ENCODE measurements at regions not wholly inside any gene's neighbourhood (a gene's known extent, or its start where the extent isn't known, plus 50 kb on each side); places are given as distances from the start of the nearest gene placed in this dataset.
A peak's percentile ranks its signal among the peaks of the same experiment; 100 is the strongest.

DNA sequence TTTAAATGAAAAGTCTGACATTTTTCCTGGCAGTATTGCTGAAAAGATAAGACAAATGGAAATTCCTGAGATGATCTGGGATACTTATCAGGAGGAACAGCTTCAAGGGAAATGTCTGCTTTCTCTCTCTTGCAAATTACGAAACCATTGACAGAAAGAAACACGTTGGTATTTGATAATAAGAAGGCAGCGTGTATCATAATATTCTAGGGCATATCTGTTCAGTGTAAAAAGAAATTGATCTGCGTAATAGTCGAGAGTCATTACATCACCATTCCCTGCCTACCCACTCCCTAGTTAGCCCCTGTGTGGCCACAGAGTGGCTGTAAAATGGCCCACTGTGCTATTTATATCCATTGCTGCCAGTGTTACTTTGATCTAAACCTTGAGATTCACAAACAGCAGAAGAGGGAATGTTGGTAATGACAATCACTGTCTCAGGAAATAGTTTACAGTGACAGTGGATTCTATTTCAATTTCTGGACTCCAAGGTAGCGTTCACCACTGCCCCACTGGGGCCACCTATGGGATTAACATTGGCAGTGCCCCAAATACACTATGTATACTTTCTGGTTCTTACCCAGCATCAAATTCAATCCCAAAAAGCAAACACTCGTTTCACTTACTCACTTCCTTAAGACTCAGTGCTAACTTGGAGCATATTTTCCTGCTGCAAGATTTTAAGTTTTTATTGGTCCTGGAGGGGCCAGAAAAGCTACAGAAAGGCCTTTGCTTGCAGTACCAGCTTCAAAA lies 133.4 kb upstream of the GAS1 start:
- no peak overlapping the region for H2BK15ac ChIP-seq (ENCODE audit: low read depth, low read length)
- no peak overlapping the region for H3K4me2 ChIP-seq (ENCODE audit: insufficient read depth, insufficient read length, low read length)
- no peaks in the 10 kb centered on the region for H3K4me1 ChIP-seq (ENCODE audit: insufficient read depth, low read length)
- H3K14ac ChIP-seq (ENCODE audit: insufficient read depth, low read length), result no peak overlapping the region
- no peak overlapping the region for H3K4ac ChIP-seq (ENCODE audit: low read depth, low read length)
- no peaks in the 10 kb centered on the region for H3K27me3 ChIP-seq (ENCODE audit: insufficient read depth, low read length)
- no peak overlapping the region for H4K8ac ChIP-seq (replicated peaks; ENCODE audit: insufficient read length, low read depth, low read length)
- H3K4me1 Mint-ChIP-seq, result no peaks in the 10 kb centered on the region
- H3K4me3 Mint-ChIP-seq, result no peak overlapping the region
- peaks cover 15 to 18% of the 10 kb centered on the region in 2 experiments for H3K9me3 Mint-ChIP-seq
- no peak overlapping the region for H3K56ac ChIP-seq (ENCODE audit: insufficient read length, low read depth, low read length)
- no peak overlapping the region for H4K91ac ChIP-seq (ENCODE audit: insufficient read length, low read depth, low read length)
- no peaks in the 10 kb centered on the region for H3K27me3 Mint-ChIP-seq (ENCODE audit: low read depth)
- H2BK5ac ChIP-seq (ENCODE audit: insufficient read length, low read length), result no peak overlapping the region
- H3K79me1 ChIP-seq (ENCODE audit: insufficient read depth, low read depth, low read length, poor library complexity, severe bottlenecking), result no peaks in the 10 kb centered on the region
- no peaks in the 10 kb centered on the region for H3K23me2 ChIP-seq (ENCODE audit: insufficient read length, low read depth, low read length, poor library complexity, severe bottlenecking)
- no peak overlapping the region for H2BK12ac ChIP-seq (ENCODE audit: insufficient read length, low read depth, low read length)
- no peak overlapping the region for H3K18ac ChIP-seq (ENCODE audit: insufficient read length, low read depth, low read length)
- no peak overlapping the region for H3K27ac ChIP-seq (ENCODE audit: insufficient read length, low read depth, low read length)
- DNase-seq, result no peak
- no peak overlapping the region for H2AK5ac ChIP-seq (ENCODE audit: insufficient read length, low read length)
- H4K5ac ChIP-seq (ENCODE audit: insufficient read length, low read depth, low read length), result no peak overlapping the region
- H2BK120ac ChIP-seq (ENCODE audit: low read depth, low read length, poor library complexity, severe bottlenecking), result no peak overlapping the region
- TF ChIP-seq, protein P1, sequence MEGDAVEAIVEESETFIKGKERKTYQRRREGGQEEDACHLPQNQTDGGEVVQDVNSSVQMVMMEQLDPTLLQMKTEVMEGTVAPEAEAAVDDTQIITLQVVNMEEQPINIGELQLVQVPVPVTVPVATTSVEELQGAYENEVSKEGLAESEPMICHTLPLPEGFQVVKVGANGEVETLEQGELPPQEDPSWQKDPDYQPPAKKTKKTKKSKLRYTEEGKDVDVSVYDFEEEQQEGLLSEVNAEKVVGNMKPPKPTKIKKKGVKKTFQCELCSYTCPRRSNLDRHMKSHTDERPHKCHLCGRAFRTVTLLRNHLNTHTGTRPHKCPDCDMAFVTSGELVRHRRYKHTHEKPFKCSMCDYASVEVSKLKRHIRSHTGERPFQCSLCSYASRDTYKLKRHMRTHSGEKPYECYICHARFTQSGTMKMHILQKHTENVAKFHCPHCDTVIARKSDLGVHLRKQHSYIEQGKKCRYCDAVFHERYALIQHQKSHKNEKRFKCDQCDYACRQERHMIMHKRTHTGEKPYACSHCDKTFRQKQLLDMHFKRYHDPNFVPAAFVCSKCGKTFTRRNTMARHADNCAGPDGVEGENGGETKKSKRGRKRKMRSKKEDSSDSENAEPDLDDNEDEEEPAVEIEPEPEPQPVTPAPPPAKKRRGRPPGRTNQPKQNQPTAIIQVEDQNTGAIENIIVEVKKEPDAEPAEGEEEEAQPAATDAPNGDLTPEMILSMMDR (conservative IDR thresholded peaks at IDR 0.05), result peak; percentile 56
- no peaks in the 10 kb centered on the region for H3K9me3 ChIP-seq (ENCODE audit: control insufficient read depth, low read depth, low read length)
- no peak overlapping the region for H2BK20ac ChIP-seq (ENCODE audit: low read depth, low read length, poor library complexity, severe bottlenecking)
- no peak overlapping the region for H3K23ac ChIP-seq (ENCODE audit: insufficient read length, low read depth, low read length)
- no peaks in the 10 kb centered on the region for H3K79me2 ChIP-seq (ENCODE audit: insufficient read depth, low read length)
- no peak overlapping the region for H2AFZ ChIP-seq (ENCODE audit: low read length)
- peaks cover 0 to 12% (median 2%) of the 10 kb centered on the region in 3 experiments; a peak in 5 of 7 replicates for H3K36me3 Mint-ChIP-seq (ENCODE audit: insufficient read depth in 1 of 3, low read depth in 3 of 3)
- H4K20me1 ChIP-seq (ENCODE audit: control insufficient read depth, insufficient read depth, insufficient read length), result no peaks in the 10 kb centered on the region
- H3T11ph ChIP-seq (ENCODE audit: low read length), result no peak overlapping the region
- H3K27ac Mint-ChIP-seq, result no peak overlapping the region
- H3K9ac ChIP-seq (ENCODE audit: extremely low read depth, insufficient read length, low read length), result no peak overlapping the region
- WGBS (ENCODE audit: extremely low coverage, insufficient read length, low lambda C conversion rate), result no CpG with 5 or more reads among the region's 7 CpGs
